ENCODE measurements at regions not wholly inside any gene's neighbourhood (a gene's known extent, or its start where the extent isn't known, plus 50 kb on each side); places are given as distances from the start of the nearest gene placed in this dataset.

- no peak for DNase-seq (ENCODE audit: low read depth)
- H3K4me3 ChIP-seq (ENCODE audit: low read length), result no peak overlapping the region
- no peak for TF ChIP-seq CTCF (conservative IDR thresholded peaks at IDR 0.05; ENCODE audit: low read depth, low read length)
These were observed 89.4 kb upstream of the SH3PXD2B start for GRCh38 chr5:172543484-172544298.

- H3K4me3 ChIP-seq (ENCODE audit: low read length), result no peak overlapping the region
- no peak for TF ChIP-seq CTCF (conservative IDR thresholded peaks at IDR 0.05; ENCODE audit: low read depth, low read length)
- no peak for DNase-seq (ENCODE audit: low read depth)
These were observed 88.4 kb upstream of the SH3PXD2B start for GRCh38 chr5:172542651-172543131.

GRCh38 chr5:172541773-172542136 lies 87.4 kb upstream of the SH3PXD2B start:
- no peak for TF ChIP-seq CTCF (conservative IDR thresholded peaks at IDR 0.05; ENCODE audit: low read depth, low read length)
- no peak overlapping the region for H3K4me3 ChIP-seq (ENCODE audit: low read length)
- no peak for DNase-seq (ENCODE audit: low read depth)

GRCh38 chr5:172541099-172541772 lies 86.9 kb upstream of the SH3PXD2B start:
- no peak for DNase-seq (ENCODE audit: low read depth)
- TF ChIP-seq CTCF (conservative IDR thresholded peaks at IDR 0.05; ENCODE audit: low read depth, low read length), result no peak
- H3K4me3 ChIP-seq (ENCODE audit: low read length), result no peak overlapping the region

GRCh38 chr5:172540099-172540870 lies 86.0 kb upstream of the SH3PXD2B start:
- no peak for DNase-seq (ENCODE audit: low read depth)
- H3K4me3 ChIP-seq (ENCODE audit: low read length), result no peak overlapping the region
- TF ChIP-seq CTCF (conservative IDR thresholded peaks at IDR 0.05; ENCODE audit: low read depth, low read length), result no peak

- TF ChIP-seq CTCF (conservative IDR thresholded peaks at IDR 0.05; ENCODE audit: low read depth, low read length), result no peak
- no peak overlapping the region for H3K4me3 ChIP-seq (ENCODE audit: low read length)
These were observed 80.8 kb upstream of the SH3PXD2B start for GRCh38 chr5:172535108-172535445.

More at GRCh38 chr5:172535108-172535445, 80.8 kb upstream of the SH3PXD2B start:
- DNase-seq (ENCODE audit: low read depth), result no peak
